ENCODE measurements at regions not wholly inside any gene's neighbourhood (a gene's known extent, or its start where the extent isn't known, plus 50 kb on each side); places are given as distances from the start of the nearest gene placed in this dataset.

DNA sequence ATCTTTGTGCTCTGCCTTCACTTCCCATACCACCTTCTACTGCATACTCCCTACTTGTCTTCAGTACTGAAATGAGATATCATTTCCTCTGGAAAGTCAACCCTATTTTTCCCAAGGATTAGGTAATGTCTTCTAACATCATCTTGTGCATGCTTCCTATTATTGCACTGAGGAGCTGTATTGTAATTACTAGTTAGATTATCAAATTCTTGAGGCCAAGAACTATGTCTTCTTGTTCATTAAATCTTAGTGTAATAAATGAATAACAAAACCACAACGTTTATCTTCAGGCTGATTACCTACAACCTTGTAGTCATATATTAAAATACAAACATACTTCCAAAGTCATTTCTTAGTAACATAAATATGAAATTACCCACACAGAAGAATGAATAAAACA, 87.9 kb upstream of the POU5F2 start:
- TF ChIP-seq MAX (IDR thresholded peaks at IDR 0.05; ENCODE audit: insufficient read depth, insufficient read length): no peak
- TF ChIP-seq GATA2 (IDR thresholded peaks at IDR 0.05; ENCODE audit: insufficient read depth, insufficient read length, low read depth, low read length): no peak
- TF ChIP-seq POLR2AphosphoS5 (IDR thresholded peaks at IDR 0.05; ENCODE audit: insufficient read depth, low read depth, low read length): no peak
- TF ChIP-seq, protein P1, sequence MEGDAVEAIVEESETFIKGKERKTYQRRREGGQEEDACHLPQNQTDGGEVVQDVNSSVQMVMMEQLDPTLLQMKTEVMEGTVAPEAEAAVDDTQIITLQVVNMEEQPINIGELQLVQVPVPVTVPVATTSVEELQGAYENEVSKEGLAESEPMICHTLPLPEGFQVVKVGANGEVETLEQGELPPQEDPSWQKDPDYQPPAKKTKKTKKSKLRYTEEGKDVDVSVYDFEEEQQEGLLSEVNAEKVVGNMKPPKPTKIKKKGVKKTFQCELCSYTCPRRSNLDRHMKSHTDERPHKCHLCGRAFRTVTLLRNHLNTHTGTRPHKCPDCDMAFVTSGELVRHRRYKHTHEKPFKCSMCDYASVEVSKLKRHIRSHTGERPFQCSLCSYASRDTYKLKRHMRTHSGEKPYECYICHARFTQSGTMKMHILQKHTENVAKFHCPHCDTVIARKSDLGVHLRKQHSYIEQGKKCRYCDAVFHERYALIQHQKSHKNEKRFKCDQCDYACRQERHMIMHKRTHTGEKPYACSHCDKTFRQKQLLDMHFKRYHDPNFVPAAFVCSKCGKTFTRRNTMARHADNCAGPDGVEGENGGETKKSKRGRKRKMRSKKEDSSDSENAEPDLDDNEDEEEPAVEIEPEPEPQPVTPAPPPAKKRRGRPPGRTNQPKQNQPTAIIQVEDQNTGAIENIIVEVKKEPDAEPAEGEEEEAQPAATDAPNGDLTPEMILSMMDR (IDR thresholded peaks at IDR 0.05; ENCODE audit: extremely low read depth in 1 of 2, insufficient read depth in 1 of 2, low read depth in 1 of 2, low read length in 2 of 2): no peak
- no peak for DNase-seq (ENCODE audit: low read depth, low spot score)
- Histone ChIP-seq H3K9me1 (replicated peaks; ENCODE audit: control insufficient read depth, extremely low read depth, insufficient read depth, low read length) (no peaks in the 10 kb centered on the region), H3K27ac (ENCODE audit: insufficient read depth, low read depth, low read length) (no peak overlapping the region), H3K9me3 (replicated peaks; ENCODE audit: control insufficient read depth, insufficient read depth, low read length) (no peaks in the 10 kb centered on the region), H3K4me3 (replicated peaks in 1 of 3; ENCODE audit: insufficient read depth in 1 of 3, low read depth in 1 of 3, low read length in 3 of 3) (no peak overlapping the region), H3K9ac (replicated peaks; ENCODE audit: extremely low read depth, insufficient read depth, low read length) (no peak overlapping the region), H4K20me1 (replicated peaks; ENCODE audit: control insufficient read depth, extremely low read depth, insufficient read depth, low read length) (no peaks in the 10 kb centered on the region), H3K36me3 (ENCODE audit: control insufficient read depth in 2 of 2, extremely low read depth in 1 of 2, insufficient read depth in 2 of 2, low read length in 2 of 2) (no peaks in the 10 kb centered on the region), H3K4me1 (ENCODE audit: control insufficient read depth, extremely low read depth, insufficient read depth, low read length) (no peaks in the 10 kb centered on the region), H3K4me2 (ENCODE audit: insufficient read depth, low read length) (no peak overlapping the region), H3K79me2 (ENCODE audit: control insufficient read depth, insufficient read depth, low read length) (no peaks in the 10 kb centered on the region), H3K27me3 (ENCODE audit: control insufficient read depth in 2 of 2, insufficient read depth in 2 of 2, low read length in 2 of 2) (no peaks in the 10 kb centered on the region), H2AFZ (ENCODE audit: low read depth, low read length) (no peak overlapping the region)
- no peak for FAIRE-seq
- intact Hi-C loops (cut with micrococcal nuclease): no loop called here
- dilution Hi-C loops (cut with MboI; ENCODE audit: extremely low pct_ligation_motif_present, low sequenced_read_pairs): no loop called here
- ChIA-PET CTCF (no interaction called here), POLR2A (no interaction called here)
- no TSS peak for BruUV-seq (replicated peaks)

DNA sequence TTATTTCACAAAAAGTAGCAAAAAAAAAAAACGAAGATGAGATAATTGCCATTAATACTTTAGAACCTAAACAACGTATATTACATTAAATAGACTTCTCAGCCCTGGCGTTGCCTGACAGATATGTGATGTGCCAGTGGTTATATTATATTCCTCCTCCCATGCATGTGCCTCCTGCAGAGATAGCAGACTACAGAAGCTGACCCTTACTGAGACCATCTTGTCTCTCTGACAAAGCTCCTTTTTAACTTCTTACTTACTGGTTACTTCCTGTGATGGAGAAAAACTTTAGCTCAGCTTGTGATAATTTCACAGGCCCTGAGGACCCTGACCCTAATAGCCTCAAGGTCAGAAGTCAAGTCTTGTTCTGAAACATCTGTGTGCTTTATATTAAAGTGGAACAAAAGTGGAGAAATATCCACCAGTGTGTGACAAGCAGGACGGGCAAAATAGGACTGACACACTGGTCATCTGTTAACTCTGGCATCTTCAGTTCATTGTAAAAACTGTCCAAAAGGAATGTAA, 80.6 kb upstream of the POU5F2 start:
- dilution Hi-C loops (cut with MboI; ENCODE audit: extremely low pct_ligation_motif_present, low sequenced_read_pairs) (no loop called here), intact Hi-C loops (cut with micrococcal nuclease) (no loop called here)
- DNase-seq (ENCODE audit: low read depth, low spot score) (no peak), FAIRE-seq (no peak)
- no peaks in the 10 kb centered on the region for H3K9me3 ChIP-seq (replicated peaks; ENCODE audit: control insufficient read depth, insufficient read depth, low read length)
- H4K20me1 ChIP-seq (replicated peaks; ENCODE audit: control insufficient read depth, extremely low read depth, insufficient read depth, low read length): no peaks in the 10 kb centered on the region
- POLR2A ChIA-PET: no interaction called here
- H3K4me3 ChIP-seq (replicated peaks in 1 of 3; ENCODE audit: insufficient read depth in 1 of 3, low read depth in 1 of 3, low read length in 3 of 3): no peak overlapping the region
- CTCF ChIA-PET: interaction anchor here (1.0 to 1.6 kb wide), 2 partner anchors 9 to 16 kb away, joined by 4 to 6 read pairs; no protein-coding TSS in a partner anchor
- no peak for TF ChIP-seq MYC (IDR thresholded peaks at IDR 0.05; ENCODE audit: low read depth, low read length)
- TF ChIP-seq JUN (IDR thresholded peaks at IDR 0.05; ENCODE audit: borderline replicate concordance, insufficient read depth, insufficient read length, low read depth): no peak
- TF ChIP-seq GATA2 (IDR thresholded peaks at IDR 0.05; ENCODE audit: insufficient read depth, insufficient read length, low read depth, low read length): no peak
- TF ChIP-seq POLR2AphosphoS5 (IDR thresholded peaks at IDR 0.05; ENCODE audit: insufficient read depth, low read depth, low read length): no peak
- TF ChIP-seq MAX (IDR thresholded peaks at IDR 0.05; ENCODE audit: insufficient read depth, insufficient read length): no peak
- TF ChIP-seq EZH2 (IDR thresholded peaks at IDR 0.05; ENCODE audit: borderline replicate concordance, low read depth, low read length, severe bottlenecking): no peak
- TF ChIP-seq POLR2A (IDR thresholded peaks at IDR 0.05; ENCODE audit: low read depth, low read length): no peak
- TF ChIP-seq, protein P1 (IDR thresholded peaks at IDR 0.05; ENCODE audit: extremely low read depth in 1 of 2, insufficient read depth in 1 of 2, low read depth in 1 of 2, low read length in 2 of 2): no peak
- no peak for TF ChIP-seq FOS (IDR thresholded peaks at IDR 0.05; ENCODE audit: borderline replicate concordance, insufficient read depth, low read length)
- H3K27me3 ChIP-seq (ENCODE audit: control insufficient read depth in 2 of 2, insufficient read depth in 2 of 2, low read length in 2 of 2): no peaks in the 10 kb centered on the region
- H3K9ac ChIP-seq (replicated peaks; ENCODE audit: extremely low read depth, insufficient read depth, low read length): no peak overlapping the region
- no peaks in the 10 kb centered on the region for H3K4me1 ChIP-seq (ENCODE audit: control insufficient read depth, extremely low read depth, insufficient read depth, low read length)
- no TSS peak for BruUV-seq (replicated peaks)
- H2AFZ ChIP-seq (ENCODE audit: low read depth, low read length): no peak overlapping the region
- peaks cover 2% of the 10 kb centered on the region for H3K9me1 ChIP-seq (replicated peaks; ENCODE audit: control insufficient read depth, extremely low read depth, insufficient read depth, low read length)
- no peak overlapping the region for H3K27ac ChIP-seq (ENCODE audit: insufficient read depth, low read depth, low read length)
- no peaks in the 10 kb centered on the region for H3K79me2 ChIP-seq (ENCODE audit: control insufficient read depth, insufficient read depth, low read length)
- no peaks in the 10 kb centered on the region for H3K36me3 ChIP-seq (ENCODE audit: control insufficient read depth in 2 of 2, extremely low read depth in 1 of 2, insufficient read depth in 2 of 2, low read length in 2 of 2)
- H3K4me2 ChIP-seq (ENCODE audit: insufficient read depth, low read length): no peak overlapping the region

Data from endothelial cell of umbilical vein (primary cell).